GM21367 (cell line): ENCODE measurements at regions not wholly inside any gene's neighbourhood (a gene's known extent, or its start where the extent isn't known, plus 50 kb on each side); places are given as distances from the start of the nearest gene placed in this dataset.
"Not testable (repeated sequence)": the region's sequence is repeated elsewhere in the genome, so short reads cannot be mapped to it uniquely, and the experiment has no call there.

ENCODE experiments used
- ATAC-seq: cut with Tn5 transposase; IDR thresholded peaks from one replicate; pipeline ENCODE4 v1.9.1; 2021; ENCODE audit not compliant: unreplicated experiment

DNA sequence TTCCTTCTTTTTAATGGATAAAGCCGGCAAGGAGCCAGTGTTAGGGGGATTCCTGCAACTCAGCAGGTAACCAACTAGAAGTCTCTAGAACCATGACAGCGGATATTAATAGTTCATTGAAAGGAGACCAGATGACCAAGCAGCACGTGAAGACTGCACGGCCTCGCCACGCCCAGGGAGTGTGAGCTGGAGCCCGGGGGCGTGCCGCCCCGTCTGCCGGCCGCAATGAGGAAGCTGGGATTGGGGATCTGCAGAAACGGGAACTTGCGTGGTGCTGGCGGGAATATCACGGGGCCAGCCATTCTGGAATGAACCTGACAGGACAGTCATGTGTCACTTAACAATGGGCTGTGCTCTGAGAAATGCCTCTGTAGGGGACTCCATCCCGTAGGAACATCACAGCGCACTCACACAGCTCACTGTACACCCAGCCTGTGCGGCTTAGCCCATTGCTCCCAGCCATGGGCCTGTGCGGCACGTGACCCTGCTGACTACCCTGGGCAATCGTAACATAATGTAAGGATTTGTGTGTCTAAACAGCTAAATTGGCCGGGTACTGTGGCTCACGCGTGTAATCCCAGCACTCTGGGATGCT lies 4092.8 kb upstream of the TPTE start:
- ATAC-seq = not testable (repeated sequence)

DNA sequence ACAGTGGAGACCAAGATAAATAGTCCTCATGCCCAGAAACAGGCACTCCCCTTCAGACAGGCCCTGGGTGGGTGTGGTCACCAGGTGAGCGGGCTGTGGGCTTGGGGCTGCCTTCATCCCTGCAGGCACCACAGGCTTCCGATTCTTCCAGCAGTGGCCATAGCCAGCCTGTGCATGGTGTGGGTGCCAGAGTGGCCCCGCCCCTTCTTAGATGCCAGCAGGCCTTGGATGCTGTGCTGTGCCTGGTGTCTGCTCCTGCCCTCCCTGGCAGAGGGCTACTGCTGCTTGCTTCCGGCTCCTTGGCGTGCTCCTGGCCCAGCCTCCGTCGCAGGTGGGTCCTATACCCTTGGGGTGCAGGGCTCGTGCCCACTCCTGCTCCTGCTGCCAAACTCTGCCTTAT lies 4091.5 kb upstream of the TPTE start:
- ATAC-seq = not testable (repeated sequence)

DNA sequence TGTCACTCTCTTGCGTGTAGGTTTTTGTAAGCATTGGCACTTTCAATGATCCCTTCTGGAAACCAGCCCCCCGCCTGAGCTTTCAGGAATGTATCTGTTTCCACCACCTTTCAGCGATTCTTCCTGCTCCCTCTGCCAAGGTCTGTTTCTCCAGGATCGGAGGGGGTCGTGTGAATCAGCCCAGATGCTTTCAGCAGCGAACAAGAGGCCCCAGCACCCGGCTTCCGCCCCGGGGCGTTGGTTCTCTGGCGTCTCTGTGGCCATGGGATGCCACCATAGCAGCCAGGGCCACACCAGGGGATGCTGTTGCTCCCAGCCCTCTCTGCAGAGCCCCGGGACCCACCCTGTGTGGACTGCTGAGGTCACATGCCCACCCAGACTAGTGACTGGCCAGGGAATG lies 4088.2 kb upstream of the TPTE start:
- ATAC-seq = not testable (repeated sequence)

- not testable (repeated sequence) for ATAC-seq
Observed at GRCh38 chr21:6436205-6436604, 4085.2 kb upstream of the TPTE start.

DNA sequence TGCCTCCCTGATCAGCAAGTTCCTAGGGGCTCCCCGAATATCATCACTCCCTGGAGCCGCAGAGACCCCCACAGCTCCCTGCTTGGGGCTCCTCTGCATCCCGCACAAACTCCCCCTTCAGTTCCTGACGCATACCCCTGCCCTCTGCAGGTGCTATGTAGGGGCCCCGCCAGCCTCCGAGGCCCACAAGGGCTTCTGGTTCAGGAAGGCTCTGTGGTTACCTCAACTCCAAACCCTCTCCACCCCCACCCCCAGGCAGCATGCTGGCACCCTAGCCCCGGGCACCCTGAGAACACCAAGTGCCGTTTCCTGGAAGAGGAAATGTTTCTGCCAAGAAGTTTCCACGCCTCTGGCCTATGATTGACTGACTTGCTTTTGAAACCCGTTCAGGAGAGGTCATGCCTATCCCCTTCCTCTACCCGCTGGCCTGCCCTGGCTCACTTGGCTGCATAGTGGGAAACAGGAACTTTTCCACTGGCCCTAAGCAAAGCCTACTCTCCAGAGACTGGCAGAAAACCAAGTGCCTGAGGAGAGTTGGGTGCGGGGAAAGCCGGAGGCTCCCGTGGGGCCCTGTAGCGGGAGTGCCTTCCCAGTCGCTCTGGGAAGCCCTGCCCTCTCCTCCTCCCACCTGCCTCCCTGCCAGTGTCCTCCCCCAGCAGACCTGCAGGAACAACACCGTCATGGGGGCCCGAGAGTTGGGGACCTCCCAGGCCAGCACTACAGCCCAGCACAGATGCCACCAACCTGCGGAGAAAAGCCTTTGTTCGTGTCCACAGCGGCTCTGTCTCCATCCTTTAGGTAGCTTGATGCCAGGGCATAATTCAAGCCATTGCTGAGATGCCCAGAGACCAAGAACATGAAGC lies 4084.2 kb upstream of the TPTE start:
- not testable (repeated sequence) for ATAC-seq

DNA sequence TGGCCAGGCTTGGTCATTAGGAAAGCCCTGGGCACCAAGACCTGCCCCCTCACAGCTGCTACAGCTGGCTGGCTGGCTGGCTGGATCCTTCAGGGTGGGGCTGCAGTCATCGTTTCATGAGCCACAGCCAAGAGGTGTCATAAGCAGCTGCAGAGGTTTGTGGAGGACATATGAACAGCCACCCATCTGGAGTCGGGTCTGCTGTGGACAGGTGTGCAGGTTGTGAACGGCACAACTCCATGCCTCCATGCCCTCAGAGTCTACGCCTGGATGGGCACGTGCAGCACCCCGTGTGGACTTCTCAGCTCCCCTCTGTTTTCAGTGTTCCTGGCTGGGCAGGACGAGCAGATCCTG lies 4083.6 kb upstream of the TPTE start:
- not testable (repeated sequence) for ATAC-seq

DNA sequence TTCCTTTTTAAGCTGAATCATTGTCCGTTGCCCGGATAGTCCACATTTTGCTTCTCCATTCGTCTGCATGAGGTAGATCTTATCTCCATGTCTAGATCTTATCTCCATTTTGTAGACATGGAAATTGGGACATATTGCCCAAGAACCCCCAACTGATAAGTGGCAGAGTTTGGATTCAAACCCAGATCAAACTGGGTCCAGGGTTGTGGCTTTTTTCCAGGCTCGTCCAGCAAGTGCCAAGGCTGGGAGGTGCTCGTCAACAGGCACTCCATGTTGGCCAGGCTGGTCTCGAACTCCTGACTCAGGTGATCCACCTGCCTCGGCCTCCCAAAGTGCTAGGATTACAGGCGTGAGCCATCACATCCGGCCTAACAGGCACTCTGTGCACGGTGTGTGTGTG lies 4082.3 kb upstream of the TPTE start:
- not testable (repeated sequence) for ATAC-seq

GRCh38 chr21:6454648-6455340 lies 4066.6 kb upstream of the TPTE start:
- not testable (repeated sequence) for ATAC-seq

DNA sequence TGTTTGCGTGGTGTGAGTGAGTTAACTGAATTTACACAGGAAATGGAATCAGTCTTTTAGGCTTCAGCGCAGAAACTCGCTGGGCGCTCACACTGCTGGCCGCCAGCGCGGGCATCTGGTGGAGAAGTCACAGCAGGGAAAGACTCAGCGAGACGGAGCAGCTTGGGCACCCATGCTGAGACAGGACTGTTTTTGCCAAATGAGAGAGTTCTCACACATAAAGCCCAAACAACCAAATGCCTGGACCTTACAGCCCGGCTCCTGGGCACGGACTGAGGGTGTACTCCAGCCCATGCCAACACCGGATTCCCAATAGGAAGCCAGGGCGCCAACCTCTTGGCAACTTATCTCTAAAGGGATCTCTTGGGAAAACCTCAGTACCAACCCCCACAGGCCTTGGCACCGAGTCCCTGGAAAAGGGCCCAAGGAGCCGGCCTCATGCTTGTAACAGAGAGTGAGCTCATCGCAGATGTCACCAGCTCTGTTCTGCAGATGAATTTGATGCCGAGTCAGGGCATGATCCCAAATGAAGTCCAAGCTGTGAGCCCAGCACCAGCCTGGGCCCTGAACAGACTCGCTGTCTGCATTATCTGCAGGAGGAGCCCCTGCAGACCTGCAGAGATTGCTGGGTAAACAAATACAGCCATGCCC lies 4065.2 kb upstream of the TPTE start:
- not testable (repeated sequence) for ATAC-seq

GRCh38 chr21:6459761-6460160 lies 4061.6 kb upstream of the TPTE start:
- ATAC-seq = not testable (repeated sequence)

- not testable (repeated sequence) for ATAC-seq
Observed at GRCh38 chr21:6461358-6461757, 4060.0 kb upstream of the TPTE start.

- ATAC-seq = not testable (repeated sequence)
Observed at GRCh38 chr21:6464419-6464818, 4057.0 kb upstream of the TPTE start.

GRCh38 chr21:6466081-6466698 lies 4055.2 kb upstream of the TPTE start:
- not testable (repeated sequence) for ATAC-seq

GRCh38 chr21:6466707-6467106 lies 4054.7 kb upstream of the TPTE start:
- ATAC-seq = not testable (repeated sequence)

- not testable (repeated sequence) for ATAC-seq
Observed at GRCh38 chr21:6467189-6467774, 4054.1 kb upstream of the TPTE start.

GRCh38 chr21:6467907-6468306 lies 4053.5 kb upstream of the TPTE start:
- not testable (repeated sequence) for ATAC-seq

DNA sequence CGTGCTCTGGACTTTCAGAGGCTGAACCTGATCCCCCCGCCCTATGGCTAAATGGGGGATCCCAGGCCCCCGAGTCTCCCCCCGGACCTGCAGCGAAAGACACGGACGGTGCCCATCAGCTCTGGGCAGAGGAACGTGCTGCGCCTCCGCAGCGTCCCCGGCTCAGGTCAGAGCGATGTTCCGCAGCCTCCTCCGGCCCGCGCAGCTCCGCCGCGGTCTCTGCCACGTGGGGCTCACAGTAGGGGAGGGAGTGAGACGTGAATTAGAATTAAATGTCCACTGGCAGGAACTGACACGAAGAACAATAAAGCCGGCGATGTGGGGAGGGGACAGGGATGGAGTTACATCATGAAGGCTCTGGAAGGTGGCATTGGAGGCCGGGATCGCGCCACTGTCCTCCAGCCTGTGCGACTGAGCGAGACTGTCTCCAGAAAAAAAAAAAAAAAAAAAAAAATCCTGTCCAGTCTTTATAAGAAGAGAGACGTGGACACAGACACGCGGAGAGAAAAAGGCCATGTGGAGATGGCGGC lies 4053.0 kb upstream of the TPTE start:
- ATAC-seq = not testable (repeated sequence)

- ATAC-seq = not testable (repeated sequence)
Observed at GRCh38 chr21:6474250-6474968, 4047.0 kb upstream of the TPTE start.

- ATAC-seq = not testable (repeated sequence)
Observed at GRCh38 chr21:6481116-6481515, 4040.3 kb upstream of the TPTE start.
